Spleen (tissue), 7 donors: ENCODE measurements at regions not wholly inside any gene's neighbourhood (a gene's known extent, or its start where the extent isn't known, plus 50 kb on each side); places are given as distances from the start of the nearest gene placed in this dataset.

Source experiments
- CTCF ChIP-seq, 11 experiments: fragments of 200-600 bp in 7 of 11; fragments of 450-650 bp in 4 of 11; sonication (generic) in 4 of 11; IDR thresholded peaks in 8 of 11; conservative IDR thresholded peaks in 3 of 11; 1 replicate in 7 of 11; 2 replicates in 4 of 11; pipeline versions ENCODE4 v1.4.0 to v1.8.0; 2016 to 2021; ENCODE audit warnings: antibody characterized with exemption in 11 of 11, inconsistent platforms in 4 of 11, mild to moderate bottlenecking in 1 of 11
- POLR2A ChIP-seq, 3 donors: fragments of 450-650 bp; IDR thresholded peaks; one replicate each; pipeline ENCODE4 v1.5.1; 2017; ENCODE audit warnings: antibody characterized with exemption in 3 of 3, mild to moderate bottlenecking in 1 of 3
- POLR2AphosphoS5 ChIP-seq, 3 donors: sonication (generic); formaldehyde crosslinking; IDR thresholded peaks; one replicate each; pipeline ENCODE4 v1.5.1; 2017; ENCODE audit warnings: antibody characterized with exemption in 3 of 3
- donor health status: DM: no; HTN: no; CAD: no; lungs with moderate emphysema.
- donor health status: DM: no; HTN: no; CAD: no.
- donor health status: DM: no; HTN: no; CAD: no.

GRCh38 chr15:85905751-85906450, 111.2 kb upstream of the KLHL25 start:
- TF ChIP-seq CTCF (IDR thresholded peaks at IDR 0.05 in 8 of 11, conservative IDR thresholded peaks at IDR 0.05 in 3 of 11) (no peak), POLR2A (IDR thresholded peaks at IDR 0.05) (no peak), POLR2AphosphoS5 (IDR thresholded peaks at IDR 0.05) (no peak)
